ENCODE measurements at regions not wholly inside any gene's neighbourhood (a gene's known extent, or its start where the extent isn't known, plus 50 kb on each side); places are given as distances from the start of the nearest gene placed in this dataset.
A peak's percentile ranks its signal among the peaks of the same experiment; 100 is the strongest.

GRCh38 chr4:79081973-79082372, 142.7 kb upstream of the PAQR3 start:
- DNase-seq, result no peak

- DNase-seq, result no peak
These were observed 139.1 kb upstream of the PAQR3 start for GRCh38 chr4:79078339-79078738.

GRCh38 chr4:79074040-79074439, 134.8 kb upstream of the PAQR3 start:
- DNase-seq, result no peak

- DNase-seq, result no peak
These were observed 134.2 kb upstream of the PAQR3 start for GRCh38 chr4:79073471-79073870.

GRCh38 chr4:79065262-79065661, 126.0 kb upstream of the PAQR3 start:
- DNase-seq, result no peak

- no peak for DNase-seq
These were observed 125.6 kb upstream of the PAQR3 start for GRCh38 chr4:79064806-79065205.

- DNase-seq, result no peak
These were observed 120.6 kb upstream of the PAQR3 start for GRCh38 chr4:79059631-79060399.

GRCh38 chr4:79057772-79058171, 118.5 kb upstream of the PAQR3 start:
- no peak for DNase-seq

GRCh38 chr4:79053754-79054153, 114.5 kb upstream of the PAQR3 start:
- no peak for DNase-seq

GRCh38 chr4:79050541-79050880, 111.3 kb upstream of the PAQR3 start:
- peak; percentile 71 to 89 for DNase-seq

- peak; percentile 34 to 61 for DNase-seq
These were observed 110.8 kb upstream of the PAQR3 start for GRCh38 chr4:79049840-79050540.

- DNase-seq, result peak in 1 of 2 experiments; percentile 1
These were observed 109.6 kb upstream of the PAQR3 start for GRCh38 chr4:79048878-79049277.

- DNase-seq, result no peak
These were observed 108.1 kb upstream of the PAQR3 start for GRCh38 chr4:79047316-79047715.

GRCh38 chr4:79046016-79046592, 106.9 kb upstream of the PAQR3 start:
- no peak for DNase-seq

GRCh38 chr4:79044141-79044659, 105.0 kb upstream of the PAQR3 start:
- peak; percentile 86 to 92 for DNase-seq

- no peak for DNase-seq
These were observed 103.9 kb upstream of the PAQR3 start for GRCh38 chr4:79043138-79043537.

GRCh38 chr4:79042079-79042674, 102.9 kb upstream of the PAQR3 start:
- DNase-seq, result peak; percentile 8 to 55

- DNase-seq, result no peak
These were observed 95.3 kb upstream of the PAQR3 start for GRCh38 chr4:79034544-79034943.

- no peak for DNase-seq
These were observed 91.7 kb upstream of the PAQR3 start for GRCh38 chr4:79030973-79031372.

GRCh38 chr4:79027656-79028055, 88.4 kb upstream of the PAQR3 start:
- DNase-seq, result no peak

GRCh38 chr4:79025170-79025569, 85.9 kb upstream of the PAQR3 start:
- DNase-seq, result no peak

GRCh38 chr4:79023799-79024770, 84.8 kb upstream of the PAQR3 start:
- DNase-seq, result no peak
